Hepatocyte (in vitro differentiated cells): ENCODE measurements at regions not wholly inside any gene's neighbourhood (a gene's known extent, or its start where the extent isn't known, plus 50 kb on each side); places are given as distances from the start of the nearest gene placed in this dataset.

Experiments
- CTCF ChIP-seq: fragments of 200-600 bp; sonication (generic); IDR thresholded peaks from 2 replicates; pipeline ENCODE4 v1.5.1; 2016; ENCODE audit warnings: antibody characterized with exemption, mild to moderate bottlenecking; ENCODE audit not compliant: poor library complexity
- EZH2 ChIP-seq: fragments of 200-600 bp; sonication (generic); IDR thresholded peaks from 2 replicates; pipeline ENCODE4 v1.6.1; 2016; ENCODE audit warnings: antibody characterized with exemption, mild to moderate bottlenecking, borderline replicate concordance
- EZH2phosphoT487 ChIP-seq: fragments of 200-600 bp; sonication (generic); IDR thresholded peaks from one replicate; pipeline ENCODE4 v1.6.1; 2018; ENCODE audit warnings: antibody characterized with exemption, mild to moderate bottlenecking, low read depth, moderate library complexity; ENCODE audit not compliant: unreplicated experiment, severe bottlenecking

- TF ChIP-seq CTCF (no peak), EZH2phosphoT487 (no peak), EZH2 (no peak)
Measured at GRCh38 chr17:49898366-49899190, 50.7 kb upstream of the TAC4 start.
